Suppressor macrophage treated with lipopolysaccharide for 4 hours (primary cell): ENCODE measurements at regions not wholly inside any gene's neighbourhood (a gene's known extent, or its start where the extent isn't known, plus 50 kb on each side); places are given as distances from the start of the nearest gene placed in this dataset.

Experiments used
- DNase-seq: peaks from one replicate; pipeline ENCODE4 v3.0.0-alpha.2; 2020

- no peak for DNase-seq
Measured at GRCh38 chr9:113788616-113789330, 87.3 kb upstream of the ZNF618 start.

GRCh38 chr9:113790093-113790492, 86.0 kb upstream of the ZNF618 start:
- DNase-seq, result no peak

- DNase-seq, result no peak
Measured at GRCh38 chr9:113793558-113793957, 82.6 kb upstream of the ZNF618 start.

GRCh38 chr9:113794721-113795120, 81.4 kb upstream of the ZNF618 start:
- no peak for DNase-seq

GRCh38 chr9:113795811-113796392, 80.2 kb upstream of the ZNF618 start:
- no peak for DNase-seq

- no peak for DNase-seq
Measured at GRCh38 chr9:113796646-113797426, 79.3 kb upstream of the ZNF618 start.

GRCh38 chr9:113798062-113799030, 77.8 kb upstream of the ZNF618 start:
- DNase-seq, result no peak

GRCh38 chr9:113800276-113800675, 75.8 kb upstream of the ZNF618 start:
- DNase-seq, result no peak

GRCh38 chr9:113803811-113804589, 72.1 kb upstream of the ZNF618 start:
- DNase-seq, result no peak

- no peak for DNase-seq
Measured at GRCh38 chr9:113805486-113806132, 70.5 kb upstream of the ZNF618 start.

- peak; percentile 78 for DNase-seq
Measured at GRCh38 chr9:113807173-113808061, 68.7 kb upstream of the ZNF618 start.

- DNase-seq, result peak; percentile 53
Measured at GRCh38 chr9:113808391-113809358, 67.4 kb upstream of the ZNF618 start.

- no peak for DNase-seq
Measured at GRCh38 chr9:113817171-113817570, 58.9 kb upstream of the ZNF618 start.

GRCh38 chr9:113818391-113818790, 57.7 kb upstream of the ZNF618 start:
- no peak for DNase-seq

GRCh38 chr9:113822315-113822714, 53.8 kb upstream of the ZNF618 start:
- no peak for DNase-seq

- DNase-seq, result no peak
Measured at GRCh38 chr9:113823421-113823820, 52.7 kb upstream of the ZNF618 start.
